Renal cortical epithelial cell (primary cell): ENCODE measurements at regions not wholly inside any gene's neighbourhood (a gene's known extent, or its start where the extent isn't known, plus 50 kb on each side); places are given as distances from the start of the nearest gene placed in this dataset.
"Not testable (repeated sequence)": the region's sequence is repeated elsewhere in the genome, so short reads cannot be mapped to it uniquely, and the experiment has no call there.

Source experiments
- DNase-seq: peaks from one replicate; pipeline ENCODE4 v3.0.0-alpha.2; 2011; ENCODE audit warnings: low read depth

DNA sequence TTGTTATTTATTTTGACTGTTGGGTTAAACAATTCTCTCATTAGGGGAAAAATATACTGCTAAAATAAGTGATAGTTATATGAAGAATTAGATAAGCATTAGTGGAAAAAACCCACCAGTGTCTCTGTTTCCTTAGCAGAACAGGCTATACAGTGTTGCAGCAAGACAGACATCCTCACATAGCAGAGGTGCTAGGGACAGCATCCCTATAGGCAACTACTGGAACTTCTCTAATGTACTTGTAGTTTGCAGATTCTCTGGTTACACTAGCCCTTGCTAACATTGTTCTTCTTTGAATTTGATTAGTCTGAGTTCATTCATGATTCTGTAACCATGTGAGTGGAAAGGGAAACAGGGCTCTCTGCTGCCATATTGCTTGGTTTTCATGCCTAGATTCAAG, 661.8 kb upstream of the RGMB start:
- DNase-seq, result no peak

DNA sequence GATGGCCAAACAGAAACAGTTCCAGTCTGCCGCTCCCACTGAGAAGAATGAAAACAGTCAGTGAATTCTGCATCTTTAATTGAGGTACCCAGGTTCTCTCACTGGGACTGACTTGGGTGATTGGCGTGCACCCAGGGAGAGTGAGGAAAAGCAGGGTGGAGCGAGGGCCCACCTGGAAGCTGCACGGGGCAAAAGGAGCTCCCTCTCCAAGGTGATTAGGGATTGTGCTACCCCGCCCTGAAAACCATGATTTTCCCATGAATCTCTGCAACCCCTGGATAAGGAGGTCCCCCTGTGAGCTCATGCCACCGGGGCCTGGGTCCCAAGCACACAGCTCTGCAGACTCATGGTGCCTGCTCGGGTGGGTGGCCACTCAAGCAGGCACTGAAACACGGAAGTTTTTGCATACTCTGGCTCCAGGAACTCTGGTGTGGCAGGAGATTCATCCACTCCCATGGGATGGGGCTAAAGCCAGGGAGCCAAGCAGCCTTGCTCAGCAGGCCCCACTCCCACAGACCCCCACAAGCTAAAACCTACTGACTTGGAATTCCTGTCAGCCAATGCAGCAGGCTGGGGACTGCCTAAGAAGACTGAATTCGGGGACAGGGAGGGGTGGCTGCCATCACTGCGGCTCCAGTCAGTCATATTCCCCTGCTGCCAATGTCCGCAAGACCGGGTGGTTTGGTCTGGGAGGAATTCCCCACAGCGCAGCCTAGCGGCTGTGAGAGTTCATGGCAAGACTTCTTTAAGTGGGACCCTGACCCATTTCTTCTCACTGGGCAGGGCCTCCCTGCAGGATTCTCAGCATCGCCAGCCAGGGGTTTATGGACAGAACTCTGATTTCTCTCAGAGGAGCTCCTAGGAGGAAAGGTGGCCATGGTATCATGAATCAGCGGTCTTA, 652.2 kb upstream of the RGMB start:
- no peak for DNase-seq

DNA sequence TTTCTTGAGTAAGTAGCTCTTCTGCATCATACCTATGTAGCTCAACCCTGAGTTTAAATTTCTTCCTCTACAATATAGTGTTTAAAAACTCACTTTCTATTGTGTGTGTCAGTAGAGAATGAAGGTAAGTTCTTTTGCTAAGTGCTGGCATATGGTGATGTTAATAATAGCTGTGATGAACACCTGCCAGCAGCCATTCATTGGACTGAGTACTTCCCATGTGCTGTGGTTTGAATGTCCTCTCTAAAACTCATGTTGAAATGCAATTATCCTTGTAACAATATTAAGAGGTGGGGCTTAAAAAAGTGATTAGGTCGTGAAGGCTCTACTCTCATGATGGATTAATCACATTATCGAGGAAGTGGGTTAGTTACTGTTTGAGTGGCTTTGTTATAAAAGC, 645.2 kb upstream of the RGMB start:
- DNase-seq, result no peak

DNA sequence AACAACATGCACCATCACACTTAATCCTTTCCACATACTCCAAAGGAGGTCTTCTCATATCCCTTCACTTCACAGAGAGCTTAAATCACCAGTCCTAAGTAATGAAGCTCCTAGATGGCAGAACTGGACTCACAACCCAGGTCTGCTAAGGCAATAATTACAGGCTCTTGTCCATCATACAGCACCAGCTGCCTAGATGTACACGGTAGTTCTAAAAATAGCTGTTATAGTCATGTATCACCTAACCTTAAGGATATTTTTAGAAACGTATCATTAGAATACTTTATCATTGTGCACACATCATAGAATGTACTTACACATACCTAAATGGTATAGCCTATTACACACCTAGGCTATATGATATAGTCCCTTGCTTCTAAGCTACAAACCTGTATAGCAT, 644.6 kb upstream of the RGMB start:
- DNase-seq, result no peak

DNA sequence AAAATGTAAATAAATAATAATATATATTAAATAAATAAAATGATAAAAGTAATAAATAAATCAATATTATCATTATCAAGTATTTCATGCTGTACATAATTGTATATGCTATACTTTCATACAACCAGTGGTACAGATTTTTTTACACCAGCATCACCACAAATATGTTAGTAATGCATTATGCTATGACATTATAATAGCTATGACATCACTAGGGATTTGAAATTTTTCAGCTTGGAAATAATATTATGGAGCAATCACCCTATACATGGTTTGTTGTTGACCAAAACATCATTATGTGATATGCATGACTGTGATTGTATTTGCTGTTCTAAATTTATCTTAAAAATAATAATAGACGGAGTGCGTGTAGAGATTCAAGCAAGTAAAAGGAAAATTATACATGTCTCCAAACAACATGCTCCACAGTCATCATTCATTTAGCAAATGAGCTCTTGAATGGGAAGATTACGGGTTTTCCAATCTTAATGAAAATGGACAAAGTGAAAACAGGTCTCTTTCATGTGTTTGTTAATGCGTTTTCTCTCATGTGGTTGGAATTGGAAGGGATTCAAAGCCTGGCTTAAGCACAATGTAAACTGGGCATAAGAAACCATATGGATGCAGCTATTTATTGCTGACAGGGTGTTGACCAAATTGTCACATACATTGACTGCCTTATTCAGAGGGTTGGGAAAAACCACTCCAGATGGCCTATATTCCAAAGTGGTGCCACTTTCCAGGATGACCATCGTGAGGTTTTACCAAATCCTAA, 643.0 kb upstream of the RGMB start:
- DNase-seq, result no peak

DNA sequence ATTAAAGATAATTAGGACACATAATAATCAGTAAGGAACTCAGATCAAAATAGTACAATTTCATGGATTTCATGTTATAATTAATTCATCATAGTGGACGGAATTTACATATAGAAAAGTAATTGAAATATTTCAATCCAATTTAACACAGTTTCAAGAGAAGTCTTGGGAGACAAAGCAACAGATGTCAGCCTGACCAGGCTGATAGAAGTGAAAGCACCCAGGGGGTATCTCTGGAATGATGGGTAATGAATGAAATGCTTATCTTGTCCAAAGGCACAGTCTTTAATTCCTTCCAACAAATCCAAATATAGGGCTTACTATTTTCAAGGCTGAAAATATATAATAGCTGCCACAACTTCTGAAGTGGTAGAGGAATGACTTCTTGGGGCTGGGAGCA, 629.3 kb upstream of the RGMB start:
- DNase-seq, result no peak

DNA sequence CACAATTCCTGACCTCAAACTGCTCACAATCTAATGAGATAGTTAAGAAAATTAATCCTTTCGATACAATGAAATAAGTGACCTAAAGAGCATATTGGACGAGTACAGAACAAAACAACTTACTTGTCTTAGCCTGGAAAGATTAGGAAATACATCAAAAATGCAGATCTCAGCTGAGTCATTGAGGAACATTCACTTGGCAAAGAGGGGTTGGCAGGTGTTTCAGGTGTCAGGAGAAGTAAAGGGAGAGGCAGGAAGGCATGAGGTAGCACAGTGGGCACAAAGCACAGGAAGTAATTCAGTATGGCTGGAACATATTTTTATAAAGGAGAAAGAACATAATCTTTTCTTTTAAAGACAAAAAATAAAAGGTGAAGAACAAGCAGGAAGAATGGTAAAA, 628.8 kb upstream of the RGMB start:
- DNase-seq, result peak; percentile 6

DNA sequence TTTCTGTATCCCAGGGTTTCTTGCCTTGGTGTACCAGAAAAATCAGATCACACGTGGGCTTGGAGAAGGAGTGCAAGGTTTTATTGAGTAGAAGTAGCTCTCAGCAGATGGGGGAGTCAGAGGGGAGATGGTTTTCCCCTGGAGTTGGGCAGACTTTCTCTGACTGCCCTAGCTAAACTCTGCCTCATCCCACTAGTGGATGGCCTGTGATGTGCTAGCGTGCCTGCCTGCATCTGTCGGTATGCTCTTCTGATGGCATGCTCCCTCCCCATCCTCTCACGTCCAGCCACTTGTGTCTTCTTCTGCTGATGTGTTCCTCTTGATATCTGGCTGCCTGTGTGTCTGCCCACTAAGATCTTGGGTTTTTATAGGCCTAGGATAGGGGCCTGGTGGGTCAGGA, 616.1 kb upstream of the RGMB start:
- no peak for DNase-seq

DNA sequence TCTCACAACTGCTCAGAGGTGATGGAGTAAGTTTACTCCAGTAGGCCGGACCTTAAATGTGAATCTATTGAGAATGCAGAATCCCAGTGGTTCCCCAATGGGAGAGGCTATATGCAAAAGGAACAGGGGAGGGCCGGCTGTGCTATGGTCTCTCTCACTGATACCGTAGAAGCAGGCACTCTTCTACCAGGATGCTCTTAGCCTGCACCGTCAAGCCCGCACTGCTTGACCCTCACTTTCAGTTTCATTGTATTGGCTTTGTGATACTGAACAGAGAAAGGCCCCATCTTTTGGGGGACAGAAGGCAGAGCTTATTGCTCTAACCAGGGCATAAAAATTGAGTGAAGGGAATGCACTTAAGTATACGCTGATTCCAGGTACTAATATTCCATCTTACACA, 615.0 kb upstream of the RGMB start:
- DNase-seq, result no peak

DNA sequence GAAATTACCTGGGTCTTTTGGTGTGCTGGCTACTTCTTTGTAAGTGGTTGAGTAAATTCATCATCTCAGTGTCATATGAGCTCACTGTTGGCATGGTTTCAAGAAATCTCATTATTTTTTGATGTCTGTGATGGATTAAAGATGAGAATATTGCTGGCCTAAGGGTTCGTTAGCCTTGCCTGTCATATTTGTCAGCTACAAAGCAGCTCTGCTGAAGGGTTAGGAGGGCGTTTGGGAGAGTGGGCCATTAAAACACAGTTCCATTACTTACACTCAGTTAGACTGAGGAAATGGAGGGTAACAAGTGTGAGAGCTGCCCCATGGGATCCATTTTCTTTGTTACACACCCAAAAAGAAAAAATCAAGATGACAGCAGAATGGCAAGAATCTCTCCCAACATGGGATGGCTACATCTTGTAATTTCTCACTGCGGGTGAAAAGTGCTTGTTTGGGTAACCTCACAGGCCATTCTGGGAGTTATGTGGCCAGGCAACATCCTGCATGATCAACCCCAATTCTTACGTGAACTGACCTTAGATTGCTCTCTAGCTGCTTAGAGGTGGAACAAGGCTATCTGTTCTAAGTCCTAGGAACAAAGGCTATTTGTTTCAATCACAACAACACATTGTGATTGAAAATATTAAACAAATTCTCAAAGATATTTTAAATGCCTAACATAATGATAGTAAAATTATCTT, 609.5 kb upstream of the RGMB start:
- DNase-seq, result no peak

DNA sequence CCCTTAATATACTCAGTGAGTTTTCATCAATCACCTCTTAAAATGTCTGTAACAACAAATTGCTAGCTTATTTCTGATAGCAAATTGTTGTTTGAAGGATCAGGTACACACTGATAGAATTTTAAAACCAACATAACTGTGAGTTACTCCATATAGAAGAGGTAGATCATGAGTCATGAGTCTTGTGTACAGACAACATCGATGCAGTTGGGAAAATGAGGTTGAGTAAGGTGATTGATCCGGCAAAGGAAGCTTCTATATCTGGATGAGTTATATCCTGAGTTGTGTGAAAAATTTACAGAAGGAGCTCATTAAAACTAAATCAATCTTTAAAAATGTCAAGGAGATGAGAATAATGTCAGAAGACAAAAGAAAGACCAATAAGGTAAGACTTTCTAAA, 604.6 kb upstream of the RGMB start:
- DNase-seq, result no peak

DNA sequence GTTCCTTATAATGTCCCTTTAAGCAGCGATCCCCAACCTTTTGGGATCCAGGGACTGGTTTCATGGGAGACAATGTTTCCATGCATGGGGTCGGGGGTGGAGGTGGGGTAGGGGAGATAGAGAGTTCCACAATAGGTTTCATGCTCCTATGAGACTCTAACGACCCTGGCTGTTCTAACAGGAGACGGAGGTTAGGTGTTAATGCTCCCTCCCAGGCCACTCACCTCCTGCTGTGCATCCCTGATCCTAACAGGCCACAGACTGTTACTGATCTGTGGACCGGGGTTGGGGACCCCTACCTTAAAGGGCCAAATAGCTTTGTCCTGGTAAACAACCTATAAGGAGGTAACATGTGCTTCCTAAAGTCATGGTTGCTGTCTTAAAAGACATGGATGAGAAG, 602.5 kb upstream of the RGMB start:
- DNase-seq, result no peak

DNA sequence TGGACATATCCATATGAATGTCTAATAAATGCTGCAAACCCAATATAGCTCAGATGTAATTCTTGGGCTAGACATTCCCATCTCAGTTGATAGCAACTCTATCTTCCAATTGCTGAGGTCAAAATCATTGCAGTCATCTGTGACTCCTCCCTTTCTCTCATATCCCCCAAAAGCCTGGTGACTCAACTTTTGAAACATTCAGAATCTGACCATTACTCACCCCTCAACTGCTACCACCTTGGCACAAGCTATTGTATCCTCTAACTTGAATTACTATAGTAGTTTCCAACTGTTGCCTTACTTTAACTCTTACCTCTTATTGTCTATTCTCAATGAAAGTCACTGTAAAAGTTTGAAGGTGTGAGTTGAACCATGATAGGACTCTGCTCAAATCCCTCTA, 600.1 kb upstream of the RGMB start:
- peak; percentile 28 for DNase-seq

DNA sequence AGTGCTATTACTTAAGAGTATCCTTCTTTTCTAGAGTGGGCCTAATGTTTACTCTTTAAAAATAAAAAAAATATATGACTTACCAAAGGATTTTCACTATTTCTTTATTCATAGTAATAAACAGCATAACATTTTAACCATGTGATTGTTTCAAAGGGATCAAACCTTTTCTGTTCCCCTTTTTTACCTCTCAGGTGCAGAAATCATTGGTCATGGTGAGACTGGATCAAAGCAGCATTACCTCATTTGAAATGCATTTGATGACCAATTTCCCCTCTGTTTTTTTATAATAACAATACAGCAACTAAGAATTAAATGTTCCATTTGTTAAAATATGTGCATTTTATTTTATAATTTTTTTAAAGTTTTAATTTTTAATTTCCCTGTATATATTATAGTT, 598.0 kb upstream of the RGMB start:
- no peak for DNase-seq

DNA sequence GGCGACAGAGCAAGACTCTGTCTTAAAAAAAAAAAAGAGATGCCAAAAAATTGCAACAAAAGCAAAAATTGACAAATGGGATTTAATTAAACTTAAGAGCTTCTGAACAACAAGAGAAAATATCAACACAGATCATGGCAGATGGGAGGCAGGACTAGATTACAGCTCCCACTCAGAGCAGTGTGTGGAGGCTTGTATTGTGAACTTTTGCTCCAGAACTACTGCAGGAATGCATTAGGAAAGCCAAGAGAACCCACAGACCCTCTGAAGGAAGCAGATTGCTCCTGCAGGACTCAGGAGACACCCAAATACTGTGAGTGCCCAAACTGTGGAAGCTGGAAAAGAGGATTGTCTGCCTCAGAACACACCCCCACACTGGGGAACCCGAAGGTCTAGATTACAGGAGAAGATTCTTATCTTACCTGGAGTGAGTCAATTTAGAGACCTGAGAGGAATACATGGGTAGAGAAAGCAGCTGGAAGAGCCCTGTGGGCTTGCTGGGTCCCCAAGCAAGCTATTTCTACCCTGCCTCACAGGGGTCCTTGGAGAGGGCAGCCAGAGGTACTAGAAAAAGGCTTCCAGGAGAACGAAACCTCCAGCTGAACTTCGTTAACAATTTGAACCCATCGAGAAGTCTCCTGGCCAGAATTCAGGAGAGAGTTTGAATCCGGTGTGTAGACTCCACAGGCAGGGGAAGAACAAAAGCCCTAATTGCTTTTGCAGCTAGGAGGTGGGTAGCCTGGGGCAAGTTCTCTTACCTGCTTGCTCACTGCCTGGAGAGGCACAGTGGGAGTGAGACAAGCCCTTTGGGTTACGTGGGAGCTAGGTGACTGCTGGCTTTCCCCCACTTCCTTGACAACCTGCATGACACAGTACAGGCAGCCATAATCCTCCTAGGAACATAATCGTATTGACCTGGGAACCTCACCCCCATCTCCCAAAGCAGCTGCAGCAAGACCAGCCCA, 593.4 kb upstream of the RGMB start:
- no peak for DNase-seq

DNA sequence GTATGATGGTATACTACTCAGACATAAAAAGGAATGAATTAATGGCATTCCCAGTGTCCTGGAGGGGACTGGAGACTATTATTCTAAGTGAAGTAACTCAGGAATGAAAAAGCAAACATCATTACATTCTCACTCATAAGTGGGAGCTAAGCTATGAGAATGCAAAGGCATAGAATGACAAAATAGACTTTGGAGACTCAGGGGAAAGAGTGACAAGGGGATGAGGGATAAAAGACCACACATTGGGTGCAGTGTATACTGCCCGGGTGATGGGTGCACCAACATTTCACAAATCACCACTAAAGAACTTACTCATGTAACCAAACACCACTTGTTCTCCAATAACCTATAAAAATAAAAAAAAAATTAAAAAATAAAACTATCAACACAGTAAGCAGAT, 587.3 kb upstream of the RGMB start:
- DNase-seq, result no peak

DNA sequence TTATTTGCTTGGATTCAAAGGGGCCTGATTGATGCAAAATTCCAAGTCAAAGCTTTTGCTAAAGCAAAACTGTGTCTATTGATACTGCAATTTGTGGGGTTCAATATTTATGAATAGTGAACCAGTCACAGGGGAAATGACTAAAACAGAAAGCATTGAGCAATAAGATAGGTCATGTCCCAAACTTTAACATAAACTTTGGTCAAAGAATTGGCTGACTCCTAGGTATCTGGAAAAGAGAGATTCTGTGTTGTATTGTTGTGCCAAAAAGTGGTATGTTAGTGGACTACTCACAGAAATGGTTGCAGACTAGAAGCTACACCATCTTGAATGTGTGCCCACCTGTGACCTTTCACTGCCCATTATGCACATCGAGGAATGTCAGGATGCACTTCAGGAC, 585.5 kb upstream of the RGMB start:
- DNase-seq, result no peak

DNA sequence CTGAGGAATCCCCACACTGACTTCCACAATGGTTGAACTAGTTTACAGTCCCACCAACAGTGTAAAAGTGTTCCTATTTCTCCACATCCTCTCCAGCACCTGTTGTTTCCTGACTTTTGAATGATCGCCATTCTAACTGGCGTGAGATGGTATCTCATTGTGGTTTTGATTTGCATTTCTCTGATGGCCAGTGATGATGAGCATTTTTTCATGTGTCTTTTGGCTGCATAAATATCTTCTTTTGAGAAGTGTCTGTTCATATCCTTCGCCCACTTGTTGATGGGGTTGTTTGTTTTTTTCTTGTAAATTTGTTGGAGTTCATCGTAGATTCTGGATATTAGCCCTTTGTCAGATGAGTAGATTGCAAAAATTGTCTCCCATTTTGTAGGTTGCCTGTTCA, 583.1 kb upstream of the RGMB start:
- not testable (repeated sequence) for DNase-seq

DNA sequence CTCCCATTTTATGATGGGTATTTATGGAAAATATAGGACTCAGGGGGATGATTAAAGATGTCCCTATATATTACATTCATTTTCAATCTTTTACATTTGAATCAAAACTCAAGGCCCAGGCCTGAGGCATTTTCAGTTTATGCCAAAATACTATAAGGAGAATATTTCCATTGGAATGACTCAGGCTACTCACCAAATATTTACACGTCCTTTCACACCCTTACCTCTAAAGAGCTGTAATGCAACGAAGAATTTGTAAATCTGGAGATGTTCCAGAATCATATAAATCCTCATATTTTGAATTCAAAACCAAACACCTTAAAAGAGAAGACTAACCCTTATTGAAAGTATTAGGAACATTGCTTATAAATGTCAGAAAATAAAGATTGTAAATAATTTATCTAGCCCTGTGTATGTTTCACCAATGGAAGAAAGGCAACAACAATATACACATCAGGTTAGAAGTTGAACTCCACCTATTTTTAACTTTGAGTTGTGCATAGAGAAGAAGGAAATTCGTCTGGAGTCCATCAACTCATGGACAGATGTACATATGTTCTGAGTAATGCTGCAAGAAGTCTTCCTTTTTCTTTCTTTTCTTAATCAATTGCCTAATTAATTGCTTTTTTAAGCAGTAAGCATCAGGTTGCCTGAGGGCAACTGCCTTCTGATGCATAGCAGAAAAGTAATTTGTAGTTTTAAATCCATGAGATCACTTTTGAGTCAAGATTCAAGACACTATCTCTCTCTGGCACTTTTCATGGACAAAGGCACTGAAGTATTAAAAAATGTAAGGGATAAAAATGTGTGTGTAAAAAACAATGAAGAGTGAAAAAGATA, 579.3 kb upstream of the RGMB start:
- peak; percentile 29 for DNase-seq

DNA sequence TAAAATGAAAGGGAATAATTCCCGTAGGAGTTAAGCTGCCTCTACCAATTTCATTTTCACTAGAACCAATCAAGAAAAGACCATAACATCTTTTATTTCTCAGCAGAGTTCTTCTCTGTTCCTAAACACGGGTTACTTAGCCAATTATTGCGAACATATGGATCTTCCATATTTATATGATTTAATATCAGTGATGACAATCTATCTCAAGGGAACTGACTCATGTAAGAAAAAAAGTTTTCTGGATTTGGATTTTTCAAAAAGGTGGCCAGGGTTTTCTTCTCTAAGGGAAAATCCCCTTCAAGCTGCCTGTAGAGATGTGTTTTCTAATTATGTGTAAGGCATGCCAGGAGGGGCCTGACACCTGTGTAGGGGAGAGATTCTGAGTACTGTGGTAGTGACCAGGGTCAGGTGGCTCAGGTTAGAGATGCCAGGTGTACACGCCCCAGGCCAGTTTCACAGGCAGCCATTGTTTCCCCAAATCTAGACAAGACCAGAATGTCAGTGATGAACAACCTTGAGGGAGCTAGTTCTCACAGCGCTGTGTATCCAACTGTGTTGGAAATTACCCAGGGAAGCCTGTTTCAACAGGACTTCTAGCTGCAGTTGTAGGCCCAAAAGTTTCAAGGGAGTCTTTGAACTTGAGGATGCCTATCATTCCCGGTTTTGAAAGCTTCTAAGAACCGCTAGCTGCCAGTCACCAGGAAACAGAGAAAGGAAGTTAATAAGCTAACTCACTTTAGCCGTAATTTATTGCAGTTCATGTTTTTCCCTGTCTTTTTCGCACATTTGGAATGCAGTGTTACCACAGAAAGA, 572.5 kb upstream of the RGMB start:
- peak; percentile 74 for DNase-seq
